ENCODE measurements at regions not wholly inside any gene's neighbourhood (a gene's known extent, or its start where the extent isn't known, plus 50 kb on each side); places are given as distances from the start of the nearest gene placed in this dataset.

GRCh38 chr7:24192691-24193090 is 91.3 kb upstream of the NPY start:
- no peak for TF ChIP-seq CTCF (IDR thresholded peaks at IDR 0.05; ENCODE audit: unreplicated experiment)
- Mint-ChIP-seq H3K27ac (ENCODE audit: low read depth, unreplicated experiment) (no peak overlapping the region), H3K27me3 (ENCODE audit: insufficient read depth, unreplicated experiment) (no peaks in the 10 kb centered on the region), H3K4me1 (ENCODE audit: insufficient read depth, unreplicated experiment) (no peaks in the 10 kb centered on the region), H3K36me3 (ENCODE audit: insufficient read depth, unreplicated experiment) (peaks cover 6% of the 10 kb centered on the region), H3K4me3 (ENCODE audit: unreplicated experiment) (no peak overlapping the region), H3K9me3 (ENCODE audit: unreplicated experiment) (no peaks in the 10 kb centered on the region)
- no TSS peak for BruUV-seq (replicated peaks)
- intact Hi-C loops (cut with micrococcal nuclease) = no loop called here
- CTCF ChIA-PET = interaction anchor here (0.7 to 1.0 kb wide), 3 partner anchors 9 to 150 kb away, joined by 3 read pairs; no protein-coding TSS in a partner anchor
- POLR2A ChIA-PET = no interaction called here
- no peak for DNase-seq (ENCODE audit: unreplicated experiment)

- no peak for DNase-seq (ENCODE audit: unreplicated experiment)
- TF ChIP-seq CTCF (IDR thresholded peaks at IDR 0.05; ENCODE audit: unreplicated experiment) = no peak
- intact Hi-C loops (cut with micrococcal nuclease) = no loop called here
These were observed 86.1 kb upstream of the NPY start for GRCh38 chr7:24197852-24198251.

GRCh38 chr7:24199978-24200377 is 84.0 kb upstream of the NPY start:
- intact Hi-C loops (cut with micrococcal nuclease) = no loop called here
- BruUV-seq (replicated peaks) = no TSS peak
- Mint-ChIP-seq H3K4me3 (ENCODE audit: unreplicated experiment) (no peak overlapping the region), H3K36me3 (ENCODE audit: insufficient read depth, unreplicated experiment) (no peaks in the 10 kb centered on the region), H3K27me3 (ENCODE audit: insufficient read depth, unreplicated experiment) (no peaks in the 10 kb centered on the region), H3K9me3 (ENCODE audit: unreplicated experiment) (no peaks in the 10 kb centered on the region), H3K27ac (ENCODE audit: low read depth, unreplicated experiment) (no peak overlapping the region), H3K4me1 (ENCODE audit: insufficient read depth, unreplicated experiment) (no peaks in the 10 kb centered on the region)
- no peak for TF ChIP-seq CTCF (IDR thresholded peaks at IDR 0.05; ENCODE audit: unreplicated experiment)
- DNase-seq (ENCODE audit: unreplicated experiment) = no peak
- POLR2A ChIA-PET = no interaction called here
- CTCF ChIA-PET = no interaction called here

More at GRCh38 chr7:24197852-24198251, 86.1 kb upstream of the NPY start:
- Mint-ChIP-seq H3K4me1 (ENCODE audit: insufficient read depth, unreplicated experiment) (no peaks in the 10 kb centered on the region), H3K9me3 (ENCODE audit: unreplicated experiment) (no peaks in the 10 kb centered on the region), H3K27ac (ENCODE audit: low read depth, unreplicated experiment) (no peak overlapping the region), H3K4me3 (ENCODE audit: unreplicated experiment) (no peak overlapping the region), H3K27me3 (ENCODE audit: insufficient read depth, unreplicated experiment) (no peaks in the 10 kb centered on the region), H3K36me3 (ENCODE audit: insufficient read depth, unreplicated experiment) (no peaks in the 10 kb centered on the region)
- CTCF ChIA-PET = interaction anchor here (0.6 kb wide), 1 partner anchor 11 kb away, joined by 3 read pairs; no protein-coding TSS in a partner anchor
- POLR2A ChIA-PET = no interaction called here
- no TSS peak for BruUV-seq (replicated peaks)

- no TSS peak for BruUV-seq (replicated peaks)
- no peak for DNase-seq (ENCODE audit: unreplicated experiment)
- POLR2A ChIA-PET = no interaction called here
- Mint-ChIP-seq H3K36me3 (ENCODE audit: insufficient read depth, unreplicated experiment) (no peaks in the 10 kb centered on the region), H3K4me3 (ENCODE audit: unreplicated experiment) (no peak overlapping the region), H3K27me3 (ENCODE audit: insufficient read depth, unreplicated experiment) (no peaks in the 10 kb centered on the region), H3K27ac (ENCODE audit: low read depth, unreplicated experiment) (no peak overlapping the region), H3K4me1 (ENCODE audit: insufficient read depth, unreplicated experiment) (no peaks in the 10 kb centered on the region), H3K9me3 (ENCODE audit: unreplicated experiment) (no peaks in the 10 kb centered on the region)
- no peak for TF ChIP-seq CTCF (IDR thresholded peaks at IDR 0.05; ENCODE audit: unreplicated experiment)
- CTCF ChIA-PET = no interaction called here
- intact Hi-C loops (cut with micrococcal nuclease) = no loop called here
These were observed 83.5 kb upstream of the NPY start for GRCh38 chr7:24200407-24200966.
